PC-9 (cell line): ENCODE measurements at regions not wholly inside any gene's neighbourhood (a gene's known extent, or its start where the extent isn't known, plus 50 kb on each side); places are given as distances from the start of the nearest gene placed in this dataset.

Experiments used
- BruUV-seq: library from RNA; stranded (reverse); fragments of 400-500 nt; replicated peaks from 2 replicates; lab custom pipeline; 2021; lab: Mats Ljungman, UMichigan
- CTCF ChIA-PET: fragments of 300-600 bp; sonication (Branson Sonifier 250); formaldehyde crosslinking; loops from one replicate; lab custom pipeline; 2022; ENCODE audit warnings: antibody characterized with exemption; lab: Charles Lee
- POLR2A ChIA-PET: fragments of 300-600 bp; sonication (Branson Sonifier 250); formaldehyde crosslinking; loops from one replicate; lab custom pipeline; 2022; ENCODE audit warnings: antibody characterized with exemption; ENCODE audit not compliant: unreplicated experiment; lab: Charles Lee
- DNase-seq, 2 experiments: peaks; one replicate each; pipeline versions ENCODE4 v3.0.0 to v3.0.0-alpha.2; 2015 to 2022; ENCODE audit warnings: mixed read lengths in 1 of 2
- H2AFZ ChIP-seq: fragments of 200-600 bp; sonication (generic); 2 replicates; pipeline ENCODE4 v1.8.1; 2017; ENCODE audit warnings: antibody characterized with exemption
- H3F3A ChIP-seq: fragments of 200-600 bp; sonication (generic); 2 replicates; pipeline ENCODE4 v1.8.1; 2017; ENCODE audit warnings: antibody characterized with exemption, mild to moderate bottlenecking, low read depth; ENCODE audit not compliant: insufficient read depth
- H3K27ac ChIP-seq: fragments of 200-600 bp; sonication (generic); 2 replicates; pipeline ENCODE4 v1.6.1; 2016; ENCODE audit warnings: mixed run types
- H3K27me3 ChIP-seq: fragments of 200-600 bp; sonication (generic); 2 replicates; pipeline ENCODE4 v1.6.1; 2016; ENCODE audit warnings: low read depth, mixed run types; ENCODE audit not compliant: insufficient read depth
- H3K36me3 ChIP-seq: fragments of 200-600 bp; sonication (generic); 2 replicates; pipeline ENCODE4 v1.6.1; 2016; ENCODE audit warnings: low read depth, mixed run types
- H3K4me1 ChIP-seq: fragments of 200-600 bp; sonication (generic); replicated peaks from 2 replicates; pipeline ENCODE4 v1.6.1; 2016; ENCODE audit warnings: mixed run types; ENCODE audit not compliant: insufficient read depth
- H3K4me2 ChIP-seq: fragments of 200-600 bp; sonication (generic); 2 replicates; pipeline ENCODE4 v1.6.1; 2017; ENCODE audit warnings: mixed run types
- H3K4me3 ChIP-seq: fragments of 200-600 bp; sonication (generic); 2 replicates; pipeline ENCODE4 v1.6.1; 2016; ENCODE audit warnings: mixed run types
- H3K79me2 ChIP-seq: fragments of 200-600 bp; sonication (generic); 2 replicates; pipeline ENCODE4 v1.6.1; 2017; ENCODE audit warnings: low read depth, mixed run types
- H3K9me2 ChIP-seq: fragments of 200-600 bp; sonication (generic); 2 replicates; pipeline ENCODE4 v1.8.1; 2017; ENCODE audit warnings: mild to moderate bottlenecking; ENCODE audit not compliant: insufficient read depth
- H3K9me3 ChIP-seq: fragments of 200-600 bp; sonication (generic); 2 replicates; pipeline ENCODE4 v1.8.1; 2016; ENCODE audit warnings: low read depth; ENCODE audit not compliant: insufficient read depth
- H4K20me1 ChIP-seq: fragments of 200-600 bp; sonication (generic); 2 replicates; pipeline ENCODE4 v1.8.1; 2017; ENCODE audit not compliant: insufficient read depth
- EZH2 ChIP-seq: fragments of 200-600 bp; sonication (generic); IDR thresholded peaks from 2 replicates; pipeline ENCODE4 v1.8.0; 2017; ENCODE audit warnings: antibody characterized with exemption, low read depth
- intact Hi-C: fragments of 100-400 bp; cut with micrococcal nuclease; formaldehyde crosslinking; loops from one replicate; pipeline ENCODE4 v1.10.0; 2022; ENCODE audit not compliant: unreplicated experiment
- TF ChIP-seq, protein P1 (sequence below): fragments of 200-600 bp; sonication (generic); conservative IDR thresholded peaks from 2 replicates; pipeline ENCODE4 v1.6.1; 2017; ENCODE audit warnings: mixed run types, antibody characterized with exemption, mild to moderate bottlenecking, moderate library complexity

DNA sequence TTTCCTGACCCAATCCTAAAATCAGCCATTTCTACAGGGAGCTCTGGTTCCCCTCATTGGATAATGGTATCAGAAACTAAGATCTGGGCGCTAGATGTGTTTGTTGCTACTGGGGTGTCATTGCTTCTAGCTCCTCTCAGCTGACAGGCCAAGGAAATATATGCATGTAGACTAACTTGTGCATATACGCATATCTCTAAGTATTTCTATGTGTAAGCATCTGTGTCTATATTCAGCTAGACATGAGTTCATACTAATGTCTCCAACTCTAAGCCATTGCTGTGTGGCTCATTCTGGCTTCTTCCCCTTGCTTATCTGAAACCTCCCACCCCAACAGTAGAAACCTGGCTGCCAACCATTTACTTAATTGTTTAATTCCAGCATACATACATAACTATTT is 130.3 kb upstream of the MAGI3 start:
- Histone ChIP-seq H3K79me2 (no peaks in the 10 kb centered on the region), H3K27me3 (no peaks in the 10 kb centered on the region), H3K4me3 (no peak overlapping the region), H3K9me2 (no peaks in the 10 kb centered on the region; the same call in 1 of the 2 replicates), H4K20me1 (no peaks in the 10 kb centered on the region), H3K9me3 (no peaks in the 10 kb centered on the region), H3K27ac (no peak overlapping the region), H3K36me3 (no peaks in the 10 kb centered on the region), H3F3A (no peaks in the 10 kb centered on the region; the same call in 1 of the 2 replicates), H3K4me2 (no peak overlapping the region), H3K4me1 (peaks cover 15% of the 10 kb centered on the region), H2AFZ (no peak overlapping the region)
- no peak for DNase-seq
- POLR2A ChIA-PET, result no interaction called here
- TF ChIP-seq, protein P1, sequence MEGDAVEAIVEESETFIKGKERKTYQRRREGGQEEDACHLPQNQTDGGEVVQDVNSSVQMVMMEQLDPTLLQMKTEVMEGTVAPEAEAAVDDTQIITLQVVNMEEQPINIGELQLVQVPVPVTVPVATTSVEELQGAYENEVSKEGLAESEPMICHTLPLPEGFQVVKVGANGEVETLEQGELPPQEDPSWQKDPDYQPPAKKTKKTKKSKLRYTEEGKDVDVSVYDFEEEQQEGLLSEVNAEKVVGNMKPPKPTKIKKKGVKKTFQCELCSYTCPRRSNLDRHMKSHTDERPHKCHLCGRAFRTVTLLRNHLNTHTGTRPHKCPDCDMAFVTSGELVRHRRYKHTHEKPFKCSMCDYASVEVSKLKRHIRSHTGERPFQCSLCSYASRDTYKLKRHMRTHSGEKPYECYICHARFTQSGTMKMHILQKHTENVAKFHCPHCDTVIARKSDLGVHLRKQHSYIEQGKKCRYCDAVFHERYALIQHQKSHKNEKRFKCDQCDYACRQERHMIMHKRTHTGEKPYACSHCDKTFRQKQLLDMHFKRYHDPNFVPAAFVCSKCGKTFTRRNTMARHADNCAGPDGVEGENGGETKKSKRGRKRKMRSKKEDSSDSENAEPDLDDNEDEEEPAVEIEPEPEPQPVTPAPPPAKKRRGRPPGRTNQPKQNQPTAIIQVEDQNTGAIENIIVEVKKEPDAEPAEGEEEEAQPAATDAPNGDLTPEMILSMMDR, result no peak
- no peak for TF ChIP-seq EZH2
- no TSS peak for BruUV-seq
- CTCF ChIA-PET, result interaction anchor here (0.7 kb wide), 1 partner anchor 29 kb away, joined by 4 read pairs; no protein-coding TSS in a partner anchor
- intact Hi-C loops, result no loop called here

DNA sequence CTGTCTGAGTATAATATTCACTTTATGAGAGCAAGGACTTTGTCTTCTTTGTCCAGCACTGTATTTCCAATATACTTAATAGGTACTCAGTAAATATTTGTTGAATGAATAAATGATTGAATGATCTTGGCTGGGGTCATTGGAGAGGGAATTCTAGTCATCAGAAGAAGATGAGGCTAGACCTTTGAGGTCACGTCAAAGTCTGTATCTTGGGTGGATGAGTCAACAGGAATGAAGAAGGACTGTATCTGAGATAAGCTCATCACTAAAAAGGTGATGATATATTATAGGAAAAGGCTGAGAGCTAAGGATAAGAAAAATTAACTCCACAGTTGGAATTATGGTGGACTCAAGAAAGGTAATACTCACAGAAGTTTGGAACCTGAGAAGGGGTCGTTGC is 125.1 kb upstream of the MAGI3 start:
- intact Hi-C loops, result no loop called here
- Histone ChIP-seq H3K79me2 (no peaks in the 10 kb centered on the region), H3K4me1 (no peaks in the 10 kb centered on the region), H3K27me3 (no peaks in the 10 kb centered on the region), H3K27ac (no peak overlapping the region), H2AFZ (no peak overlapping the region), H3K4me2 (no peak overlapping the region), H3F3A (no peaks in the 10 kb centered on the region), H4K20me1 (no peaks in the 10 kb centered on the region), H3K36me3 (no peaks in the 10 kb centered on the region), H3K4me3 (no peak overlapping the region), H3K9me2 (no peaks in the 10 kb centered on the region), H3K9me3 (no peaks in the 10 kb centered on the region)
- CTCF ChIA-PET, result no interaction called here
- BruUV-seq, result no TSS peak
- POLR2A ChIA-PET, result interaction anchor here (0.5 kb wide), 1 partner anchor 8 kb away, joined by 12 read pairs; no protein-coding TSS in a partner anchor
- no peak for DNase-seq
- TF ChIP-seq EZH2, result no peak
- TF ChIP-seq, protein P1, result no peak

DNA sequence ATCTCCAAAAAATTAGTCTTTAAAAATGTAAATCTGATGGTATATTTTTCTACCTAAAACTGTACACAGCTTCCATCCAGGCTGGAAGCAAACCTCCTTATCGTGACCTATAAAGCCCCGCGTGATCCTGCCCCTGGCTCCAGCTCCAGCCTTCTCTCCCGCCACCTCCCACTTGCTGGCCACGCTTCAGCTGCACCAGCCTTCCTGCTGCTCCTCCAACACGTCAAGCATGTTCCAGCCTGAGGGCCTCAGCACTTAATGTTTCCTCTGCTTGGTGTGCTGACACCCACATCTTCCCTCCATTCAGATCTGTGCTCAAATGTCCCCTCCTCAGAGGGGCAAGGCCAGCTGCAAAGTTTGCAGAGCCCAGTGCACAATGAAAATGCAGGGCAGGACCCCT is 123.5 kb upstream of the MAGI3 start:
- Histone ChIP-seq H3K79me2 (no peaks in the 10 kb centered on the region), H3K27me3 (no peaks in the 10 kb centered on the region), H4K20me1 (no peaks in the 10 kb centered on the region), H3K27ac (no peak overlapping the region), H3K36me3 (no peaks in the 10 kb centered on the region), H3F3A (no peaks in the 10 kb centered on the region), H3K4me3 (no peak overlapping the region), H3K4me2 (no peak overlapping the region), H2AFZ (no peak overlapping the region), H3K9me2 (no peaks in the 10 kb centered on the region), H3K4me1 (no peaks in the 10 kb centered on the region), H3K9me3 (no peaks in the 10 kb centered on the region)
- DNase-seq, result no peak
- BruUV-seq, result no TSS peak
- CTCF ChIA-PET, result no interaction called here
- POLR2A ChIA-PET, result no interaction called here
- intact Hi-C loops, result no loop called here
- TF ChIP-seq, protein P1, result no peak
- no peak for TF ChIP-seq EZH2
